ELF-1 (cell line): ENCODE measurements at regions not wholly inside any gene's neighbourhood (a gene's known extent, or its start where the extent isn't known, plus 50 kb on each side); places are given as distances from the start of the nearest gene placed in this dataset.

Experiments used
- DNase-seq: peaks from one replicate; pipeline ENCODE4 v3.0.0-alpha.2; 2016; ENCODE audit warnings: low read depth, low spot score

DNA sequence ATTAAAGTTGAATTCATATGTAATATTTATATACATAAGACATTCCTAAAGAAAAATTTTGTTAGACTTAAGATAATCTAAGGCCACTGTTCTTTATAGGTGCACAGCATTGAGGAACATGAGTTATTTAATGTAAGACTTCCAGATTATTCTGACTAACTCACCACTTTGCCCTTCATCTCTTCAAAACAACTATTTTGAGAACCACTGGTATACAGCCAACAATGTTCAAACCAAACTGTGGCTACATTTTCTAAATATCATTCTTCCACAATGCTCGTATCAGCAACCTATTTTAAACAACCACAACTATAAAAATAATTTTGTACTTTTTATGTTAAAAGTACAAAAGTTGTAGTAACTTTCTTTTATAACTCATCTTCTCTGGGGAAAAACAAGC is 199.8 kb upstream of the ALCAM start:
- no peak for DNase-seq

GRCh38 chr3:105170423-105170822 is 196.3 kb upstream of the ALCAM start:
- DNase-seq = no peak

DNA sequence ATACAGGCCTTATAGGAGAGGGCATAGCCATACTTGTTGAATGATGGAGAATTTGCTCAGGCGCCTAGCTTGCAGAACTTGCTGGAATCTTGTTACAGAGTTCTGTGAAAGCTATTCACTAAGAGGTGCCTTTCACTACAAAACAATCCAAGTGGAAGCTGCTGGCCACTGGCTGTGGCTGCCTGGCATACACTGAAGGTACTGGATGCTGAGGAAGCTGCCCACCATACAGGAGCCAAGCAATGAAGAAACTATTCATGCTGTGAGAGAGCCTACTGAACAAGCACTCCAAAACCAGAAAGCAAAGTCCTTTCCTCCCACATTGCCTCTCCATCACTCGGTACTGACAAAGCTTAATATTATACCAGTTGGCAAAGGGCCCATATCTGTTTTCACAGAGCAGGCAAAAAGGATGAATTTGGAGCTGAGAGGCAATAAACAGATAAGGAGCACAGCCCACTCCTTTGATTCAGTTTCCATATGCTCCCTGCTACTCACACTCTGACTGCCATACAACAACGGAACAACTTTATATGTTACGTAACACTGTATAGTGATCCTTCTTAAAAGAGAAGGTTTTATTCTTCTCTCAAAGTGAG is 192.6 kb upstream of the ALCAM start:
- DNase-seq = no peak

DNA sequence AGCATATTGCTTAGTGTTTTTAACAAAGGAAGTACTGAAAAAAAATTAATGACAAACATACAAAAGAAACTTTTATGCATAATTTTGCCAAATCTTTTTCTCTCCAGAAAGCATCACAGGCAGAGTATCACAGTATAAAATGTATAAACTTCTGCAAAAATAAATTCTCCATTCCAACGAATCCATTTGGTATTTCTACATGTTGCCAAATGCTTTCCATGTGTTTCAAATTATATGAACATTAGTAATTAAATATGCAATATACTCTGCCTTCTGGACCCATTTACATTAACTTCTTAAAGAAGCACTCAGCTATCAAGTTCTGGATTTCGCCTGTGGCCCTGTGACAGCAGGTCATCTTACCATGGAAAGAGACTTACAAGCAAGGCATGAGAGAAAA is 189.1 kb upstream of the ALCAM start:
- DNase-seq = no peak

GRCh38 chr3:105187344-105187743 is 179.4 kb upstream of the ALCAM start:
- no peak for DNase-seq

GRCh38 chr3:105195260-105195659 is 171.4 kb upstream of the ALCAM start:
- no peak for DNase-seq

DNA sequence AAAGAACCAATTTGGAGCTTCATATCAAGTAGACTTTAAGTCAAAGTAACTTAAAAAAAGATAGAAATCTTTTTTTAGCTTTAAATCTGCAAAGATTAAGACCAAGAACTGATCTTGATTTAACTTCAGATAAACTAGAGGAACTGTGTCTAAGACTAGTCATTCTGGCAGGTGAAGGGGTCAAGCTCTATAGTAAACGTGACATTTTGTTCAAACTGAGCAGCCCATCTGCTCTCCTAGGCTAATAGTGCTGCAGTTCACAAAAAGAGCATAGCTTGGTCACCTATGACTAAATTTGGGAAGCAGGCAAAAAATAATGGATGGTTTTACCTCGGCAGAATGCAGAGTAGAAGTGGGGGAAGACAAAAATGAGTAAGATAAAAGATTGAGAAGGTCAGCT is 168.8 kb upstream of the ALCAM start:
- DNase-seq = no peak

- no peak for DNase-seq
Observed at GRCh38 chr3:105199217-105199616, 167.5 kb upstream of the ALCAM start.

DNA sequence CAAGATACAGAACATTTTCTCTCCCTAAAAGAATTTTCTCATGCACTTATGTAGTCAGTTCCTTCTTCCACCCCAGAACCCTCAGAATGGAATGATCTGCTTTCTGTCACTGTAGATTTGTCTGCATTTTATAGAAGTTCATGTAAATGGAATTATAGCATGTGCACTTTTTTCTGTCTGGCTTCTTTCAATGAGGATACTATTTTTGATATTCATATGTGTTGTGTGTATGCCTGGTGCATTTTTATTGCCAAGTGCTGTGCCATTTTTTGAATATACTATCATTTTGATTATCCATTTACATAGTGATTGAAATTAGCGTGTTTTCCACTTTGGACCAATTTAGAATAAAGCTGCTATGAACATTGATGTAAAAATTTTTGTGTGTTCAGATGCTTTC is 156.6 kb upstream of the ALCAM start:
- no peak for DNase-seq

DNA sequence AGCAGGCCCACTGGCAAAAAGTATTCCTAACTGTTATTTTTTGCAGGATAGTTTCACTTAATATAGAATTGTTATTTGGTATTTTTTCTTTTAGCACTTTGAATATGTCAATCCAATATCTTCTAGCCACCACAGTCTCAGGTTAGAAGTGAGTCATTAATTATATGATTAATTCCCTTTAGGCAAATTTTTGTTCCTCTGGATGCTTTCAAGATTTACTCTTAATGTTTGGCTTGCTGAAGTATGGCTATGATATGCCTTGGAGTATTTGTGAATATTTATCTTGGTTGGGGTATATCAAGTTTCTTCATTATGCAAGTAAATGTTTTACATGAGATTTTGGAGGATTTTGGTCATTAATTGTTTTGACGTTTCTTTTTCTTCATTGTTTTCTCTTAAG is 152.1 kb upstream of the ALCAM start:
- no peak for DNase-seq

DNA sequence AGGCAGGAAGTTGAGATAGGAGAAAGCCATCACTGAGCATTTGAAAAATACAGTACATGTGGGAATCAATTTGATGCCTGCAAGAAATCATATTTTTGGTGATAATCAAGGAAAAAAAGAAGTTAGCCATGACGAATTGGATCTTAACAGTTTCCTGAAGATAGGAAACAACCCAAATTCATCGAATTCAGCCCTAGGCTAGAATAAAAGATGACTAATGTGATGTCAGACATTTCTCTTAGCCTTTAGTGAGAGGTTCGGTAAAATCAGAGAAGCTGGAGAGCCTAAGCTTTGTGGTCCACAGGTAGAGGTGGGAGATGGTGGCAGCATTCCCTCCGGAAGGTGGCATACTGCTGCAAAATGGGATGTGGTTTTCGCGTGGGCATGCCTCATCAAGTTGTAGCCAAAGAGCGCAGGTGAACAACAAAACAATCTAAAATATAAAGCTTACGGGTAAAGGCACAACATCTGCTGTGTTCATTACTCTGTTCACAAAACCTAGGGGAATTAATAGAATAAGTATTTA is 144.1 kb upstream of the ALCAM start:
- DNase-seq = peak; percentile 2

- DNase-seq = no peak
Observed at GRCh38 chr3:105223815-105224214, 142.9 kb upstream of the ALCAM start.

DNA sequence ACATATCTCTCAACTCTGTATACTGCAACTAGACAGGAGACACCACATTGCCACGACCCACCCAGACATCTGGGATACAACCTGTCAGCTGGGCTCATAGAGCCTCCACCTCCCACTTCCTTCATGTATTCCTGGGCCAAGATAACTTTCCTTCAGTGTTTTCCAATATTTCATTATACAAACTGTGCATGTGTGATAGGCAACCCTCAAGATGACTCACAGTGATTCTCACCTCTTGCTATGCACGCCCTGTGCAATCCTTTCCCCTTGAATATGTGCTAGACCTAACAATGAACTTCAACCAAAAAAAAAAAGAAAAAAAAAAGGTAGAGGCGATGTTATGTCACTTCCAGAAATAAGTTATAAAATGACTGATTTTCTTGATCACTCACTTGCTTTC is 138.0 kb upstream of the ALCAM start:
- DNase-seq = no peak

DNA sequence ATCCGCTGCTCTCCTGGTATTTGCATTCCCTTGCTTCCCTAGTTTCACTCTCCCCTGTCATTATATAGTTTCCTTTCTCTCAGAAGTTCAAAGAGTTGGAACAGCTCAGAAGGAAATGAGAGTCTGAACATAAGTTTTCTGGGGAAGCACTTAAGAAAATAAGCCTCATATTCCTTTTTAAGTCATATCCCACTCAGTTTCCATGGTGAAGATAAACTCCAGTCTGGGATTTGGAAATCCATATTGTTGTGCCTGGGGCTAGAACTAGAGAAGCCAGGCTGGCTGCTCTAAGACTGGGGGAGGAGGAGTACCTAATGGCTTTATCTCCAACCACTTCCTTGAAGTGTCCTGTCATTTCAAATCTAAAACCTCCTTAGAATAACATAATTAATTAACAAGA is 134.2 kb upstream of the ALCAM start:
- no peak for DNase-seq

DNA sequence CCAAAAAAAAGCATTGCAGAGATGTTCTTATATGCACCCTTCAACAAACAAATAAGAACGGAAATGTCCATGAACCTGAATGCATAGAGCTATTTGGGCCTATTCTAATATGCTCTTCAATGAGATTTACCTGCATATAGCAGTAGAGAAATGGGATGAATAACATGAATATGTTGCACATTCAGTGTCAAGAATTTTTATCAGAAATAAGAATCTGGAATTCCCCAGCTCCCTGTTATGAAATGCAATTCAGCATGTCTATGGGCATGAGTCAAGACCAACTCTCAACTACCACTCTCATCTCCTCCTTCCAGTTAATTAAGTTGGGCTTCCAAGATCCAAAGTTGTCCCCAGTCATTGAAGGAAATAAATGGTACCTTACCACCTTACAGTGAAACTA is 133.7 kb upstream of the ALCAM start:
- DNase-seq = no peak

DNA sequence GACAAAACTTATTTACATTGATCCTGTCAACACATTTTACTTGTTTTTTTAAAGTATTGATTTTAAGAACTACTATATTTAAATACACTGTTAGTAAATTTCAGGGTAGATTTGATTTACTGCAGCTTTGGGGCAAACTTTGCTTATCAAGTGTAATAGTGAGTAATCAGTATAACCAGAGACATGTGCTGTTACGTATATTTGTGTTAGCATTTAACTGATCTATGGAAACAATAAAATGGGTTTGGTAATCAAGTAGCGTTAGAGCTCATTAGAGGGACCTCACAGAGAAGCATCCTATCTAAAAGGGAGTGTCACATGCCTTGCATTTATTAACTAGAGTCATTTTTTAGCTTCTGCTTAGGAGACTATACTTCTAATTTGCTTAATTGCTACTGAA is 131.5 kb upstream of the ALCAM start:
- no peak for DNase-seq

DNA sequence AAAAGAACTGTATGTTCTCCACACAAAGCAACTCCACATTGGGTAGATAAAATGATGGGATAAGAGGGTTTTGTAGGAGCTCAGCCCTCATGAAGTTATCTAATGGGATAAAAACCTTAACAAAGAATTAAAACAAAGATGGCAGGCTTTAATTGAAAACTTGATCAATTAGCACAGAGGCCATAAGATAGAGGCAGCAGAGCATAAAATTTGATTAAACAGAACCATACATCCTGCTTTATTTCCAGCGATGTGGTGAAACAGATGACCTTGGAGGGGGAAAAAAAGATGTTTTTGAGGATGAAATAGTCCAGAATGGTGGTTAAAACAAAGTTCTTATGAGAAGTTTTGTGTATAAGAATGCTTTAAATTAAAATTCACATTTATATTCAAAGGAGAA is 130.9 kb upstream of the ALCAM start:
- no peak for DNase-seq

DNA sequence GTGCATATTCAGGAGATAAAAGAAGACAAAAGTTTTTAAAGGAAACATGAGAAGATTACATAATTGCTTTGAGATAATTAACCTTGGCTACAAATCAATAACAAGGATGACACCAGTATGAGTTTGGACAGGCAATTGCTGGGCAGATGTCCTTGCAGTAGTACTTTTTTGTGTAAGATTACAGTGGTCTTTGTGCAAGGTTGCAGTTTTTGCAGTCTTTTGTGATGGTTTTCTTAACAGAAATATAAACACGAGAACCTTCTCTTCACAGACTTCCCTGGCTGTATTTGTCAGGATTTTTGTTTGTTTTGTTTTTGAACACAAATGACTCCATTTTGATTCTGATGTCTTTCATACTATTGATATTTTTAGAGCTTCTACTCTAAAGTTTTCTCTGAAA is 128.3 kb upstream of the ALCAM start:
- no peak for DNase-seq

GRCh38 chr3:105243076-105243475 is 123.6 kb upstream of the ALCAM start:
- DNase-seq = no peak

DNA sequence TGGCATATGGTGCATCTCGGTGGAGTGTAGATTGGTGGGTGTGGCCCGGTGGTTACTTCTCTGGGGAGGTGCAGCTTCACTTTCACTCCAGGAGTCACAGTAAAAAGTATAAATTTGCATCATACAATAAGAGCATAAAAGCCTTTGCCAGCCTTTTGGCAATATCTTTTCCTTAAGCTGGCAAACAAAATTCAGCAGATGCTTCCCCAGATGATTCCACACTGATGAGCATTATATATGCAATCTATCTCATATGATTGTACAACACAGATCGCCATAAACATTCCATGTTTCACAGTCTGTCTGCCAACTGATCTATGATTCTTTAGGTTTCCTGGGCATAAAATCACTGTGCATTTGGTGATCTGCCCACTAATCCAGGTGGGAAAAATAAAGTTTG is 120.2 kb upstream of the ALCAM start:
- DNase-seq = no peak

DNA sequence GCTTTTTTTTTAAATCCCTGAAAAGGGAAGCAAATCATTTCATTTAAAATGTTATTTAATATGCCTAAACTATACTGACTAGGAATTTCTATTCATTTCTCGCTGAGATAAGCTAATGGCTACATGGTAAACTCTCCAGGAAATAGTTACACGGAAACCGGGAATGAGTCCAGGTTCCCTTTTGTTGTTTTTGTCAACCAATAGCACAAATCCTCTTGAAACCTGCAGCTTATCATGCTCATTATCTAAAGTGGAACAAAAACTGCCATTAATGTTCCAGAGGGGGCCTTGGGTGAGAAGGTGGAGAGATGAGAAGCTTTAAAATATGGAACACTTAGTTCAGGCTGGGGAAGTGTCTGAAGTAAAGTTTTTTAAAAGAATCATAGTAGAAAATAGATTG is 113.5 kb upstream of the ALCAM start:
- DNase-seq = no peak

DNA sequence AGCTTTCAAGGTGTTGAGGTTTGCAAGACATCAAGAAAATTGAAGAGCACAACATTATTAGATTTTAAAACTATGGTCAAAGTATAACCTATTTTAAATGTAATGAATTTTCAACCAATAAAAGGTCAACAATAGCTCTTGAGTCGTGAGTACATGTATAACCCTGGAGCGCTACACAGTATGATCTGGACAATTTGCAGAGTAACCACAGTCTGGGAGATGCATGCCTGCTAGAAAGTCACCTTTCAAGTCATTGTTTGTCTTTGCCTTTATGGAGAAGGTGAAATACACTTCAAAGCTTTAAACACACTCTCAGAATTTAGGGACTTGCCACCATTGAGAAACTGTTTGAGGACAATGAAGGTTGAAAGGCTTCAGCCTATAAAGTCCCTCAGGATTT is 112.6 kb upstream of the ALCAM start:
- DNase-seq = no peak

DNA sequence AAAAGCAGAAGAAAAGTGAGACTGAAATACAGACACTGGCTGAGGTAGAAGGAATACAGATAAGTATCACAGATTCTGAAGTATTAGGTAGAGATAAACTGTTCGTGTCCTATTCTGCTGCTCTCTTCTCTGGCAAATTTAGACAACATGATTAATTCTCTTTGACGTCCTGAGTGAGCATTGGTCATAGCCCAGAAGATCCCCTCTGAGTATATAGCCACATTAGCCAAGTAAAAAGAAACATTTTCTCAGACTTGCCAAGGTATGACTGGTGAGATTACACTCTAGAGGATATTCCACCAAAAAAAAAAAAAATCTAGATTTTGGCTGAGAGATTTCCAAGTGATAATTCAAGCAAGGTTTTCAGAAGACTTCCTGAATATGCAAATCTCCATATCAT is 111.4 kb upstream of the ALCAM start:
- DNase-seq = no peak

DNA sequence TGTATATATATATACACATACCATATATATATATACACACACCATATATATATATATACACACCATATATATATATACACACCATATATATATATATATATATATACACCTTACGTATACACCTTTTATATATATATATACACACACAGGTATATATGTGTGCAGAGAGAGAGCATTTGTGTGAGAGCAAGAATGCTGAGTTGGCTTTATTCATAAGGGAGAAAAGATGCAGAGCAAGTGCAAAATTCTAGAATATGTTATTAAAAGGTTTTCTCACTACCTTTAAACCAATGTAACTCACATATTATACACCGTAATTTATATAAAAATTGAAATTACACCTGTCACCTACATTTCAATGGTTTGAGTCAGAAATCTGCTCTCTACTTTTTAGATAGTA is 107.2 kb upstream of the ALCAM start:
- no peak for DNase-seq
